Tibial nerve (tissue), 4 donors: ENCODE measurements at regions not wholly inside any gene's neighbourhood (a gene's known extent, or its start where the extent isn't known, plus 50 kb on each side); places are given as distances from the start of the nearest gene placed in this dataset.

ENCODE experiments used
- DNase-seq, 2 donors: peaks; one replicate each; pipeline ENCODE4 v3.0.0-alpha.2; 2019; ENCODE audit warnings: low spot score in 2 of 2
- H3K27ac ChIP-seq, 4 donors: fragments of 200-600 bp; sonication (generic) in 3 of 4; one replicate each; pipeline ENCODE4 v1.5.1; 2017 to 2019; ENCODE audit warnings: mild to moderate bottlenecking in 1 of 4
- H3K27me3 ChIP-seq, 2 donors: fragments of 200-600 bp; sonication (generic) in 1 of 2; one replicate each; pipeline versions ENCODE4 v1.5.1 to v1.6.0; 2017 to 2019
- H3K36me3 ChIP-seq, 3 donors: fragments of 200-600 bp; sonication (generic); one replicate each; pipeline ENCODE4 v1.5.1; 2018 to 2019
- H3K4me1 ChIP-seq, 4 donors: fragments of 200-600 bp; sonication (generic) in 3 of 4; one replicate each; pipeline ENCODE4 v1.5.1; 2017 to 2019
- H3K4me3 ChIP-seq, 4 donors: fragments of 200-600 bp; sonication (generic) in 3 of 4; one replicate each; pipeline ENCODE4 v1.5.1; 2017 to 2019; ENCODE audit warnings: mild to moderate bottlenecking in 1 of 4, moderate library complexity in 1 of 4
- H3K9me3 ChIP-seq, 4 donors: fragments of 200-600 bp; sonication (generic) in 3 of 4; one replicate each; pipeline ENCODE4 v1.5.1; 2017 to 2019
- EP300 ChIP-seq, 2 donors: sonication (generic); formaldehyde crosslinking; IDR thresholded peaks; one replicate each; pipeline ENCODE4 v1.6.1; 2017; ENCODE audit warnings: antibody characterized with exemption in 2 of 2, mild to moderate bottlenecking in 1 of 2
- POLR2A ChIP-seq, 2 donors: fragments of 450-650 bp; IDR thresholded peaks; one replicate each; pipeline ENCODE4 v1.6.1; 2017; ENCODE audit warnings: antibody characterized with exemption in 2 of 2, mild to moderate bottlenecking in 2 of 2, moderate library complexity in 2 of 2
- WGBS, 2 donors: methylation state at CpG; one replicate each; pipeline ENCODE4 v1.1.5; 2018; 5-methylcytosine and 5-hydroxymethylcytosine counted together
- TF ChIP-seq, protein P1 (sequence below), 5 experiments: fragments of 200-600 bp in 3 of 5; fragments of 450-650 bp in 2 of 5; sonication (generic) in 3 of 5; IDR thresholded peaks; one replicate each; pipeline ENCODE4 v1.5.1; 2016 to 2019; ENCODE audit warnings: antibody characterized with exemption in 5 of 5, mild to moderate bottlenecking in 3 of 5, moderate library complexity in 2 of 5

DNA sequence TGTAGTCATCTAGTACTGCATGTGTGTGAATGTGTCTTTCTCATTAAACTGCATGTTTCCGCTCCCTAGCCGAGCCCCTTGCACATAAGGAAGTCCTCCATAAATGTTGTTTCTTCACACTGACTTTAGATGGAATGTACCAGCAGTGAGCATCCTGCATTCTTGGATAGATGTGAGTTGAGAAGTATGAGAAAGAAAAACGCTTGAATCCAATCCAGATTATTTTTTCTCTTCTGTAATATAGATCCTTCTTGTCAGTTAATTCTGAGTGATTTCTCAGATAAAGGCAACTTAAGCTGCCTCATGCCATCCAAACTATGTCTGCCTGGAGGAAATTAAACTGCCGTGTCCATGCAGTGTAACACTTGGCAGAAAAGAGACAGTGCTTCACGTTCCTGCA lies 268.1 kb upstream of the ISX start:
- Histone ChIP-seq H3K36me3 (no peaks in the 10 kb centered on the region), H3K4me3 (no peak overlapping the region), H3K27ac (no peak overlapping the region), H3K27me3 (no peaks in the 10 kb centered on the region), H3K4me1 (peaks cover 0 to 4% (median 0%) of the 10 kb centered on the region in 4 donors), H3K9me3 (no peaks in the 10 kb centered on the region)
- no peak for DNase-seq
- TF ChIP-seq, protein P1, sequence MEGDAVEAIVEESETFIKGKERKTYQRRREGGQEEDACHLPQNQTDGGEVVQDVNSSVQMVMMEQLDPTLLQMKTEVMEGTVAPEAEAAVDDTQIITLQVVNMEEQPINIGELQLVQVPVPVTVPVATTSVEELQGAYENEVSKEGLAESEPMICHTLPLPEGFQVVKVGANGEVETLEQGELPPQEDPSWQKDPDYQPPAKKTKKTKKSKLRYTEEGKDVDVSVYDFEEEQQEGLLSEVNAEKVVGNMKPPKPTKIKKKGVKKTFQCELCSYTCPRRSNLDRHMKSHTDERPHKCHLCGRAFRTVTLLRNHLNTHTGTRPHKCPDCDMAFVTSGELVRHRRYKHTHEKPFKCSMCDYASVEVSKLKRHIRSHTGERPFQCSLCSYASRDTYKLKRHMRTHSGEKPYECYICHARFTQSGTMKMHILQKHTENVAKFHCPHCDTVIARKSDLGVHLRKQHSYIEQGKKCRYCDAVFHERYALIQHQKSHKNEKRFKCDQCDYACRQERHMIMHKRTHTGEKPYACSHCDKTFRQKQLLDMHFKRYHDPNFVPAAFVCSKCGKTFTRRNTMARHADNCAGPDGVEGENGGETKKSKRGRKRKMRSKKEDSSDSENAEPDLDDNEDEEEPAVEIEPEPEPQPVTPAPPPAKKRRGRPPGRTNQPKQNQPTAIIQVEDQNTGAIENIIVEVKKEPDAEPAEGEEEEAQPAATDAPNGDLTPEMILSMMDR (IDR thresholded peaks at IDR 0.05): no peak
- no peak for TF ChIP-seq EP300 (IDR thresholded peaks at IDR 0.05)
- no peak for TF ChIP-seq POLR2A (IDR thresholded peaks at IDR 0.05)
- WGBS, 2 donors: 74 to 76% methylated on average over 5 of the region's 5 CpGs

GRCh38 chr22:34798605-34799004 lies 267.4 kb upstream of the ISX start:
- no peak overlapping the region for H3K4me3 ChIP-seq
- H3K36me3 ChIP-seq: no peaks in the 10 kb centered on the region
- WGBS, 2 donors: 55 to 56% methylated on average over 3 of the region's 3 CpGs
- no peaks in the 10 kb centered on the region for H3K9me3 ChIP-seq
- no peak for DNase-seq
- H3K27ac ChIP-seq: no peak overlapping the region
- TF ChIP-seq EP300 (IDR thresholded peaks at IDR 0.05) (no peak), POLR2A (IDR thresholded peaks at IDR 0.05) (no peak)
- TF ChIP-seq, protein P1 (IDR thresholded peaks at IDR 0.05): no peak
- H3K27me3 ChIP-seq: no peaks in the 10 kb centered on the region
- H3K4me1 ChIP-seq: peaks cover 0 to 4% (median 0%) of the 10 kb centered on the region in 4 donors

GRCh38 chr22:34800260-34800980 lies 265.5 kb upstream of the ISX start:
- TF ChIP-seq, protein P1 (IDR thresholded peaks at IDR 0.05): no peak
- TF ChIP-seq EP300 (IDR thresholded peaks at IDR 0.05): no peak
- TF ChIP-seq POLR2A (IDR thresholded peaks at IDR 0.05): no peak
- H3K27me3 ChIP-seq: no peaks in the 10 kb centered on the region
- 19 to 26% methylated on average over 10 of the region's 10 CpGs for WGBS, 2 donors
- H3K4me3 ChIP-seq: no peak overlapping the region
- H3K36me3 ChIP-seq: no peaks in the 10 kb centered on the region
- DNase-seq: peak in 1 of 2 donors; percentile 33
- H3K4me1 ChIP-seq: peaks cover 0 to 4% (median 0%) of the 10 kb centered on the region in 4 donors
- no peaks in the 10 kb centered on the region for H3K9me3 ChIP-seq
- no peak overlapping the region for H3K27ac ChIP-seq

DNA sequence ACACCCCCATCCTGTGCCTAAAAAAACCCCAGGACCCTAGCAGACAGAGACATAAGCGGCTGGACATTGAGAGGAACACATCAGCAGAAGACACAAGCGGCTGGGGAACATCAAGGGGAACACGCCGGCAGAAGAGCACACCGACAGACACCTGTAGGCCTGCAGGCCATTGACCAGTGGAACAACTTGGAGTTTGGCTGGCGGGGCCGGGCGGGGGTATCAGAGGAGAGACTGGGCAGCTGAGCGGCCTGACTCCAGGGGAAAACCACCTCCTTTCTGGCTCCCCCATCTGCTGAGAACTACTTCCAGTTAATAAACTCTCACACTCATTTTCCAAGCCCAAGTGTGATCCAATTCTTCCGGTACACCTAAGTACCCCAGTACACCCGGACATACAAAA lies 264.7 kb upstream of the ISX start:
- WGBS, 2 donors: 93% methylated on average over 11 of the region's 11 CpGs
- DNase-seq: no peak
- TF ChIP-seq POLR2A (IDR thresholded peaks at IDR 0.05) (no peak), EP300 (IDR thresholded peaks at IDR 0.05) (no peak)
- TF ChIP-seq, protein P1 (IDR thresholded peaks at IDR 0.05): no peak

DNA sequence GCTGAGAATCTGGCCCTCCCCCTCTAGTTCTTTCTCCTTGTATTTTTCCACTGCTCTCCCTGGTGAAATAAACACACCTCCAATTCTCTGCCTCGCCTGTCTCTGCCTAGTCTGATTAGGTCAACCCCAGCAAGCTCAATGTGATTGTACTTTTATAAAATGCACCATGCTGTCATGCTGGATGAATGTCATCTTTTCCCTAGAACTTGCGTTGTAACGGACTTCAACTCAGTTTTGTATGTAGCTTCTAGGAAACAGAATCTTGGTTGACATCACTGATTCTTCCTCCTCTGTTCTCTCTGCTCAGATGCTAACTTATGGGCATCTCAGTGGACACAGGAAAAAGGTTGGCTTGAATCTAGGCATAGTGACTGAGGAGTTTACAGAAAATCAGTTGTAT lies 261.9 kb upstream of the ISX start:
- no peaks in the 10 kb centered on the region for H3K36me3 ChIP-seq
- no peak overlapping the region for H3K27ac ChIP-seq
- WGBS, 2 donors: 69 to 71% methylated on average over 3 of the region's 3 CpGs
- H3K9me3 ChIP-seq: no peaks in the 10 kb centered on the region
- DNase-seq: no peak
- H3K4me1 ChIP-seq: peaks cover 0 to 4% (median 0%) of the 10 kb centered on the region in 4 donors
- TF ChIP-seq POLR2A (IDR thresholded peaks at IDR 0.05) (no peak), EP300 (IDR thresholded peaks at IDR 0.05) (no peak)
- TF ChIP-seq, protein P1 (IDR thresholded peaks at IDR 0.05): no peak
- H3K27me3 ChIP-seq: no peaks in the 10 kb centered on the region
- H3K4me3 ChIP-seq: no peak overlapping the region

More for the DNA sequence above, 264.7 kb upstream of the ISX start:
- H3K27ac ChIP-seq: no peak overlapping the region
- no peaks in the 10 kb centered on the region for H3K27me3 ChIP-seq
- no peak overlapping the region for H3K4me3 ChIP-seq
- H3K36me3 ChIP-seq: no peaks in the 10 kb centered on the region
- peaks cover 0 to 4% (median 0%) of the 10 kb centered on the region in 4 donors for H3K4me1 ChIP-seq
- H3K9me3 ChIP-seq: no peaks in the 10 kb centered on the region
